Liver (tissue), 8 donors: ENCODE measurements at regions not wholly inside any gene's neighbourhood (a gene's known extent, or its start where the extent isn't known, plus 50 kb on each side); places are given as distances from the start of the nearest gene placed in this dataset.

ENCODE experiments used
- DNase-seq: peaks from one replicate; pipeline ENCODE4 v3.0.0-alpha.2; 2017; ENCODE audit warnings: low spot score
- H3K27ac ChIP-seq, 2 donors: one replicate each; pipeline ENCODE4 v1.7.0; 2013; ENCODE audit warnings: inconsistent platforms in 2 of 2, low read length in 2 of 2, control low read depth in 1 of 2, low read depth in 1 of 2, mild to moderate bottlenecking in 1 of 2
- H3K27me3 ChIP-seq, 4 donors: one replicate each; pipeline versions ENCODE4 v1.6.1 to v1.7.0; 2013; ENCODE audit warnings: low read length in 3 of 4, inconsistent platforms in 1 of 4, mild to moderate bottlenecking in 1 of 4, moderate library complexity in 1 of 4; ENCODE audit not compliant: control insufficient read depth in 4 of 4, insufficient read depth in 4 of 4
- H3K36me3 ChIP-seq, 4 donors: one replicate each; pipeline versions ENCODE4 v1.6.1 to v1.7.0; 2013; ENCODE audit warnings: low read length in 3 of 4, mild to moderate bottlenecking in 3 of 4, low read depth in 1 of 4, moderate library complexity in 1 of 4; ENCODE audit not compliant: control insufficient read depth in 4 of 4, insufficient read depth in 3 of 4
- H3K4me1 ChIP-seq, 4 donors: one replicate each; pipeline versions ENCODE4 v1.6.1 to v1.7.0; 2013; ENCODE audit warnings: low read length in 3 of 4, mild to moderate bottlenecking in 3 of 4, moderate library complexity in 1 of 4; ENCODE audit not compliant: control insufficient read depth in 4 of 4, insufficient read depth in 4 of 4
- H3K4me3 ChIP-seq, 3 donors: one replicate each; pipeline versions ENCODE4 v1.6.1 to v1.7.0; 2013; ENCODE audit warnings: low read length in 3 of 3, control low read depth in 1 of 3, low read depth in 1 of 3, mild to moderate bottlenecking in 1 of 3
- H3K9ac ChIP-seq, 2 donors: one replicate each; pipeline ENCODE4 v1.7.0; 2013; ENCODE audit warnings: low read length in 2 of 2, mild to moderate bottlenecking in 2 of 2, moderate library complexity in 2 of 2, control low read depth in 1 of 2, low read depth in 1 of 2
- H3K9me3 ChIP-seq, 4 donors: one replicate each; pipeline versions ENCODE4 v1.6.1 to v1.7.0; 2013; ENCODE audit warnings: low read length in 3 of 4; ENCODE audit not compliant: control insufficient read depth in 4 of 4
- EGR1 ChIP-seq, 2 donors: IDR thresholded peaks; 2 replicates each; pipeline ENCODE4 v1.6.1; 2016 to 2018; ENCODE audit warnings: antibody characterized with exemption in 2 of 2, low read depth in 2 of 2
- FOXA1 ChIP-seq: IDR thresholded peaks from 2 replicates; pipeline ENCODE4 v1.6.1; 2016; ENCODE audit warnings: antibody characterized with exemption
- FOXA2 ChIP-seq: IDR thresholded peaks from 2 replicates; pipeline ENCODE4 v1.6.1; 2016; ENCODE audit warnings: antibody characterized with exemption
- HNF4A ChIP-seq, 2 donors: conservative IDR thresholded peaks; 2 replicates each; pipeline ENCODE4 v1.6.1; 2016; ENCODE audit warnings: antibody characterized with exemption in 2 of 2, mild to moderate bottlenecking in 2 of 2
- JUND ChIP-seq, 2 donors: IDR thresholded peaks; 2 replicates each; pipeline ENCODE4 v1.6.1; 2016; ENCODE audit warnings: antibody characterized with exemption in 2 of 2
- NR2F2 ChIP-seq: IDR thresholded peaks from 2 replicates; pipeline ENCODE4 v1.6.1; 2016; ENCODE audit warnings: antibody characterized with exemption
- RXRA ChIP-seq, 2 donors: IDR thresholded peaks; 2 replicates each; pipeline ENCODE4 v1.6.1; 2017 to 2018; ENCODE audit warnings: antibody characterized with exemption in 2 of 2, mild to moderate bottlenecking in 1 of 2
- SP1 ChIP-seq: IDR thresholded peaks from 2 replicates; pipeline ENCODE4 v1.6.1; 2018; ENCODE audit warnings: antibody characterized with exemption, mild to moderate bottlenecking
- TAF1 ChIP-seq: conservative IDR thresholded peaks from 2 replicates; pipeline ENCODE4 v1.6.1; 2016; ENCODE audit warnings: antibody characterized with exemption, mild to moderate bottlenecking
- YY1 ChIP-seq: IDR thresholded peaks from 2 replicates; pipeline ENCODE4 v1.6.1; 2016; ENCODE audit warnings: antibody characterized with exemption, mild to moderate bottlenecking
- WGBS: extraction: QIAGEN DNeasy Blood & Tissue Kit; methylation state at CpG from one replicate; pipeline ENCODE4 v1.1.7; 2013; 5-methylcytosine and 5-hydroxymethylcytosine counted together
- TF ChIP-seq, protein P1 (sequence below): IDR thresholded peaks from 2 replicates; pipeline ENCODE4 v1.6.1; 2016; ENCODE audit warnings: antibody characterized with exemption, mild to moderate bottlenecking
- TF ChIP-seq, protein P2 (sequence below): IDR thresholded peaks from 2 replicates; pipeline ENCODE4 v1.6.1; 2016; ENCODE audit warnings: antibody characterized with exemption
- TF ChIP-seq, protein P3 (sequence below): IDR thresholded peaks from 2 replicates; pipeline ENCODE4 v1.6.1; 2016; ENCODE audit warnings: antibody characterized with exemption
- TF ChIP-seq, protein P4 (sequence below): fragments of 150-350 bp; IDR thresholded peaks from 2 replicates; pipeline ENCODE4 v1.5.1; 2017; ENCODE audit warnings: improper control_type of control experiment, low read depth, low read length; ENCODE audit not compliant: missing input control
- donor health status: healthy.
- donor health status: healthy.
- donor health status: healthy.
- donor health status: healthy.
- donor health status: healthy.

DNA sequence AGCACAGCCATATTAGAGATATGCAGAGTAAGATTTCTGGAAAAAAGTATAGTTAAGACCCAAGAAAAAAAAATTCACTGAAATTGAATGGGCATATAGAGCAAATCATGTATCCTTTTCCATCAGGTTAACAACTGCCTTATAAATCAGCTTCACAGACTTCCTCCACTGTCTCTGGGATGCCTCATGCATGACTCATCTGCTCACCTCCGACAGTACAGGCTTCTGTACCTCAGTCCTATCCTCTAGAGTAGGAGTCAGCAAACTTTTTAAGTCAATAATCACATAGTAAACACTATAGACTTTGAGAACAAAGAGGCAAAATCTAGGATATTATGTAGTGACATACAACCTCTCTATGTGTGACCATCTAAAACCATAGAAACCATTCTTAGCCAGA lies 211.6 kb upstream of the SP8 start (continued):
- TF ChIP-seq, protein P1, sequence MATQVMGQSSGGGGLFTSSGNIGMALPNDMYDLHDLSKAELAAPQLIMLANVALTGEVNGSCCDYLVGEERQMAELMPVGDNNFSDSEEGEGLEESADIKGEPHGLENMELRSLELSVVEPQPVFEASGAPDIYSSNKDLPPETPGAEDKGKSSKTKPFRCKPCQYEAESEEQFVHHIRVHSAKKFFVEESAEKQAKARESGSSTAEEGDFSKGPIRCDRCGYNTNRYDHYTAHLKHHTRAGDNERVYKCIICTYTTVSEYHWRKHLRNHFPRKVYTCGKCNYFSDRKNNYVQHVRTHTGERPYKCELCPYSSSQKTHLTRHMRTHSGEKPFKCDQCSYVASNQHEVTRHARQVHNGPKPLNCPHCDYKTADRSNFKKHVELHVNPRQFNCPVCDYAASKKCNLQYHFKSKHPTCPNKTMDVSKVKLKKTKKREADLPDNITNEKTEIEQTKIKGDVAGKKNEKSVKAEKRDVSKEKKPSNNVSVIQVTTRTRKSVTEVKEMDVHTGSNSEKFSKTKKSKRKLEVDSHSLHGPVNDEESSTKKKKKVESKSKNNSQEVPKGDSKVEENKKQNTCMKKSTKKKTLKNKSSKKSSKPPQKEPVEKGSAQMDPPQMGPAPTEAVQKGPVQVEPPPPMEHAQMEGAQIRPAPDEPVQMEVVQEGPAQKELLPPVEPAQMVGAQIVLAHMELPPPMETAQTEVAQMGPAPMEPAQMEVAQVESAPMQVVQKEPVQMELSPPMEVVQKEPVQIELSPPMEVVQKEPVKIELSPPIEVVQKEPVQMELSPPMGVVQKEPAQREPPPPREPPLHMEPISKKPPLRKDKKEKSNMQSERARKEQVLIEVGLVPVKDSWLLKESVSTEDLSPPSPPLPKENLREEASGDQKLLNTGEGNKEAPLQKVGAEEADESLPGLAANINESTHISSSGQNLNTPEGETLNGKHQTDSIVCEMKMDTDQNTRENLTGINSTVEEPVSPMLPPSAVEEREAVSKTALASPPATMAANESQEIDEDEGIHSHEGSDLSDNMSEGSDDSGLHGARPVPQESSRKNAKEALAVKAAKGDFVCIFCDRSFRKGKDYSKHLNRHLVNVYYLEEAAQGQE: no peak
- no peak for TF ChIP-seq FOXA1
- no peak for TF ChIP-seq JUND (IDR thresholded peaks at IDR 0.05)
- no peak for TF ChIP-seq RXRA (IDR thresholded peaks at IDR 0.05)
- TF ChIP-seq SP1: no peak
- TF ChIP-seq, protein P2, sequence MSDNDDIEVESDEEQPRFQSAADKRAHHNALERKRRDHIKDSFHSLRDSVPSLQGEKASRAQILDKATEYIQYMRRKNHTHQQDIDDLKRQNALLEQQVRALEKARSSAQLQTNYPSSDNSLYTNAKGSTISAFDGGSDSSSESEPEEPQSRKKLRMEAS: no peak
- TF ChIP-seq, protein P3, sequence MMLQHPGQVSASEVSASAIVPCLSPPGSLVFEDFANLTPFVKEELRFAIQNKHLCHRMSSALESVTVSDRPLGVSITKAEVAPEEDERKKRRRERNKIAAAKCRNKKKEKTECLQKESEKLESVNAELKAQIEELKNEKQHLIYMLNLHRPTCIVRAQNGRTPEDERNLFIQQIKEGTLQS: no peak
- TF ChIP-seq YY1: no peak
- no peak for TF ChIP-seq TAF1

DNA sequence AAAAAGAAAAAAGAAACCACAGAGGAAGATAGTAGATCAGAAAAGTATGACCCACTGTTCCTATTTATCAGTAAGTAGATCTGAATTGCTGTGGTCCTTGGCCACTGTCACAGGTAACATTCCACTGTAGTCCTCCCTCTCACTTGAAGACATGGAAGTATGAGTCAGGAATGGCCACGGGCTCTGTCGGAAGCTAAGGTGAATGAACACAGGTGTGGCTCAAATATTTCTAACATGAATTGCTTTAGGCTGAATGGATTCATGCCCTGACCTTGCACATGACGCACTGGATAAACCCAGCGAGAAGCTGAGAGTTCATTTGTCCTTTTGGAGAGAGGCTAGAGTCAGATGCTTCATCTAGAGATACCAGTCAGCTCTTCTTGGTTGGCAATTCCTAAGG lies 224.5 kb upstream of the SP8 start:
- H3K9ac ChIP-seq: no peak overlapping the region
- no peak for DNase-seq
- H3K4me3 ChIP-seq: no peak overlapping the region
- H3K27me3 ChIP-seq: no peaks in the 10 kb centered on the region
- H3K9me3 ChIP-seq: peaks cover 0 to 8% (median 0%) of the 10 kb centered on the region in 4 donors
- H3K27ac ChIP-seq: no peak overlapping the region
- no peak for TF ChIP-seq NR2F2
- TF ChIP-seq, protein P1: no peak
- TF ChIP-seq, protein P2: no peak
- TF ChIP-seq HNF4A (conservative IDR thresholded peaks at IDR 0.05): no peak
- TF ChIP-seq EGR1 (IDR thresholded peaks at IDR 0.05; ENCODE audit: low read depth in 2 of 2): no peak
- TF ChIP-seq, protein P4, sequence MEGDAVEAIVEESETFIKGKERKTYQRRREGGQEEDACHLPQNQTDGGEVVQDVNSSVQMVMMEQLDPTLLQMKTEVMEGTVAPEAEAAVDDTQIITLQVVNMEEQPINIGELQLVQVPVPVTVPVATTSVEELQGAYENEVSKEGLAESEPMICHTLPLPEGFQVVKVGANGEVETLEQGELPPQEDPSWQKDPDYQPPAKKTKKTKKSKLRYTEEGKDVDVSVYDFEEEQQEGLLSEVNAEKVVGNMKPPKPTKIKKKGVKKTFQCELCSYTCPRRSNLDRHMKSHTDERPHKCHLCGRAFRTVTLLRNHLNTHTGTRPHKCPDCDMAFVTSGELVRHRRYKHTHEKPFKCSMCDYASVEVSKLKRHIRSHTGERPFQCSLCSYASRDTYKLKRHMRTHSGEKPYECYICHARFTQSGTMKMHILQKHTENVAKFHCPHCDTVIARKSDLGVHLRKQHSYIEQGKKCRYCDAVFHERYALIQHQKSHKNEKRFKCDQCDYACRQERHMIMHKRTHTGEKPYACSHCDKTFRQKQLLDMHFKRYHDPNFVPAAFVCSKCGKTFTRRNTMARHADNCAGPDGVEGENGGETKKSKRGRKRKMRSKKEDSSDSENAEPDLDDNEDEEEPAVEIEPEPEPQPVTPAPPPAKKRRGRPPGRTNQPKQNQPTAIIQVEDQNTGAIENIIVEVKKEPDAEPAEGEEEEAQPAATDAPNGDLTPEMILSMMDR: no peak
- no peak for TF ChIP-seq FOXA2
- no peaks in the 10 kb centered on the region for H3K4me1 ChIP-seq
- WGBS: 89% methylated on average over 4 of the region's 4 CpGs
- H3K36me3 ChIP-seq: no peaks in the 10 kb centered on the region
